LNCAP (cell line): ENCODE measurements at regions not wholly inside any gene's neighbourhood (a gene's known extent, or its start where the extent isn't known, plus 50 kb on each side); places are given as distances from the start of the nearest gene placed in this dataset.

Experiments
- CTCF ChIP-seq: fragments of 450-650 bp; IDR thresholded peaks from 2 replicates; pipeline ENCODE4 v1.5.1; 2017; ENCODE audit warnings: mild to moderate bottlenecking

- TF ChIP-seq CTCF: no peak
Measured at GRCh38 chr13:90233933-90234672, 1113.4 kb upstream of the MIR17HG start.

- TF ChIP-seq CTCF: no peak
Measured at GRCh38 chr13:90237852-90238251, 1109.6 kb upstream of the MIR17HG start.

- TF ChIP-seq CTCF: no peak
Measured at GRCh38 chr13:90238413-90238812, 1109.1 kb upstream of the MIR17HG start.

GRCh38 chr13:90239130-90239529, 1108.4 kb upstream of the MIR17HG start:
- no peak for TF ChIP-seq CTCF

- TF ChIP-seq CTCF: no peak
Measured at GRCh38 chr13:90246005-90246404, 1101.5 kb upstream of the MIR17HG start.

GRCh38 chr13:90246687-90247345, 1100.7 kb upstream of the MIR17HG start:
- TF ChIP-seq CTCF: no peak

- no peak for TF ChIP-seq CTCF
Measured at GRCh38 chr13:90253806-90254205, 1093.7 kb upstream of the MIR17HG start.
